Neutrophil (primary cell): ENCODE measurements at regions not wholly inside any gene's neighbourhood (a gene's known extent, or its start where the extent isn't known, plus 50 kb on each side); places are given as distances from the start of the nearest gene placed in this dataset.

ENCODE experiments used
- H3K27ac ChIP-seq: fragments of 200-600 bp; sonication (generic); 2 replicates; pipeline ENCODE4 v1.5.1; 2016; ENCODE audit warnings: mild to moderate bottlenecking, moderate library complexity
- H3K27me3 ChIP-seq: fragments of 200-600 bp; sonication (generic); 2 replicates; pipeline ENCODE4 v1.6.0; 2016; ENCODE audit warnings: mild to moderate bottlenecking
- H3K36me3 ChIP-seq: fragments of 200-600 bp; sonication (generic); 2 replicates; pipeline ENCODE4 v1.5.1; 2017
- H3K4me1 ChIP-seq, 2 experiments: fragments of 200-600 bp in 1 of 2; sonication (generic) in 1 of 2; 1 replicate in 1 of 2; 2 replicates in 1 of 2; pipeline versions ENCODE4 v1.5.1 to v1.6.1; 2013 to 2016; ENCODE audit warnings: low read depth in 1 of 2, low read length in 1 of 2, mild to moderate bottlenecking in 1 of 2, moderate library complexity in 1 of 2; ENCODE audit not compliant: control insufficient read depth in 1 of 2, insufficient read depth in 1 of 2
- H3K4me3 ChIP-seq, 2 experiments: fragments of 200-600 bp in 1 of 2; sonication (generic) in 1 of 2; 1 replicate in 1 of 2; 2 replicates in 1 of 2; pipeline ENCODE4 v1.5.1; 2013 to 2016; ENCODE audit warnings: low read depth in 1 of 2, low read length in 1 of 2, mild to moderate bottlenecking in 1 of 2, moderate library complexity in 1 of 2
- H3K9me3 ChIP-seq: fragments of 200-600 bp; sonication (generic); 2 replicates; pipeline ENCODE4 v1.5.1; 2016
- TF ChIP-seq, protein P1 (sequence below): fragments of 200-600 bp; sonication (generic); IDR thresholded peaks from 2 replicates; pipeline ENCODE4 v1.5.1; 2016; ENCODE audit warnings: antibody characterized with exemption

- TF ChIP-seq, protein P1, sequence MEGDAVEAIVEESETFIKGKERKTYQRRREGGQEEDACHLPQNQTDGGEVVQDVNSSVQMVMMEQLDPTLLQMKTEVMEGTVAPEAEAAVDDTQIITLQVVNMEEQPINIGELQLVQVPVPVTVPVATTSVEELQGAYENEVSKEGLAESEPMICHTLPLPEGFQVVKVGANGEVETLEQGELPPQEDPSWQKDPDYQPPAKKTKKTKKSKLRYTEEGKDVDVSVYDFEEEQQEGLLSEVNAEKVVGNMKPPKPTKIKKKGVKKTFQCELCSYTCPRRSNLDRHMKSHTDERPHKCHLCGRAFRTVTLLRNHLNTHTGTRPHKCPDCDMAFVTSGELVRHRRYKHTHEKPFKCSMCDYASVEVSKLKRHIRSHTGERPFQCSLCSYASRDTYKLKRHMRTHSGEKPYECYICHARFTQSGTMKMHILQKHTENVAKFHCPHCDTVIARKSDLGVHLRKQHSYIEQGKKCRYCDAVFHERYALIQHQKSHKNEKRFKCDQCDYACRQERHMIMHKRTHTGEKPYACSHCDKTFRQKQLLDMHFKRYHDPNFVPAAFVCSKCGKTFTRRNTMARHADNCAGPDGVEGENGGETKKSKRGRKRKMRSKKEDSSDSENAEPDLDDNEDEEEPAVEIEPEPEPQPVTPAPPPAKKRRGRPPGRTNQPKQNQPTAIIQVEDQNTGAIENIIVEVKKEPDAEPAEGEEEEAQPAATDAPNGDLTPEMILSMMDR, result no peak
- Histone ChIP-seq H3K27me3 (no peaks in the 10 kb centered on the region), H3K27ac (no peak overlapping the region), H3K4me1 (no peaks in the 10 kb centered on the region), H3K9me3 (no peaks in the 10 kb centered on the region), H3K4me3 (no peak overlapping the region), H3K36me3 (no peaks in the 10 kb centered on the region)
These were observed 249.9 kb upstream of the GBE1 start for GRCh38 chr3:82011336-82011735.

- TF ChIP-seq, protein P1, result no peak
- Histone ChIP-seq H3K9me3 (no peaks in the 10 kb centered on the region), H3K27ac (no peak overlapping the region), H3K4me3 (no peak overlapping the region), H3K27me3 (no peaks in the 10 kb centered on the region), H3K36me3 (no peaks in the 10 kb centered on the region), H3K4me1 (no peaks in the 10 kb centered on the region)
These were observed 243.8 kb upstream of the GBE1 start for GRCh38 chr3:82005266-82005665.

GRCh38 chr3:82004266-82004665, 242.8 kb upstream of the GBE1 start:
- H3K9me3 ChIP-seq, result no peaks in the 10 kb centered on the region
- no peaks in the 10 kb centered on the region for H3K27me3 ChIP-seq
- H3K4me3 ChIP-seq, result no peak overlapping the region
- no peaks in the 10 kb centered on the region for H3K36me3 ChIP-seq
- no peak overlapping the region for H3K27ac ChIP-seq
- TF ChIP-seq, protein P1, result no peak
- H3K4me1 ChIP-seq, result no peaks in the 10 kb centered on the region

DNA sequence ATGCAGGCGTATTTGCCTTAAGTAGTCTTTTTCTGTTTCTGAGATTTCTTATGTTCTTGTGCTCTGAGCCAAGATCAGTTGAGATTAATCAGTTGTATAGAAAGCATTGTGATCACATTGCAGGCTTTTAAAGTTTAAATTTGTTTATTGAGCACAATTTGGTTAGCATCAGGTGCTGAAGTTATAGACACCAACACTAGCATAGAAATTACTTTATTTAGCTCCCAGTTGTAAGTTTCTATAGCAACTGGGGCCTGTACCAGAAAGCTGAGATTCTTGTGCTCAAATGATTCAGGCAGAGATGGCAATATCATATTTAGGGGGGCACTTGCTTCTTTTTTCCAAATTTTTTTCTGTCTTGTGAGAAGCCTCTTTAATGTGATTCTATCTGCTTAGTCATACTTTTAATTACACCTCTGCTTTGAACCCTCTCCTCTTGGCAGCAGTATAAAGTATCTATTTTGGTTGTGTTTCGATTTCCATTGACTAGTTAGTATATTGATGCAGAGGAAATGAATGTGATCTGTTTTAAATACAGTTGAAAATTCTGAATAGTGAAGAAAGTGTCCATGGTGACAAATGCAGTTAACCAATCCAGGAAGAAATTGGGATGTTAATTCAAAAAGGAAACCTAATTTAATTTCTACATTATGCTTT, 241.7 kb upstream of the GBE1 start:
- Histone ChIP-seq H3K4me3 (no peak overlapping the region), H3K27ac (no peak overlapping the region), H3K36me3 (no peaks in the 10 kb centered on the region), H3K27me3 (no peaks in the 10 kb centered on the region), H3K4me1 (no peaks in the 10 kb centered on the region), H3K9me3 (no peaks in the 10 kb centered on the region)
- TF ChIP-seq, protein P1, result no peak

DNA sequence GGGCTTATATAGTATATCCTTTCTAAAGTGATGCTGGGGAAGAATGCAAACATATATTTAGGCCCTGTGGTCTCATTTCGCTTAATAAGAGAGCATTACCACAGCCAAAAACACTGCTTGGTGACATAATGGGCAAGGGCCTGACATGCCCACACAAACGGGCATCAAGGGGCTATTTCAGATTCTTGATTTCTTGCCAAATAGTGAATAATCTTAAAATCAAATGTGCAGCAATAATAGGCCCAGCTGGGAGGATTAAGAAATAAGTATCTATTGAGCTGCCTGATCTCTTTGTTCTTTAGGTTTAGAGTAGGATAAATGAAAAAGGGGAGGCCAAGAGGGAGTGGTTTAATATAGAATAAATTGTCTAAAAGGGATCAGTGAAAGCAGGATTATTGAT, 241.0 kb upstream of the GBE1 start:
- H3K36me3 ChIP-seq, result no peaks in the 10 kb centered on the region
- no peaks in the 10 kb centered on the region for H3K27me3 ChIP-seq
- no peaks in the 10 kb centered on the region for H3K9me3 ChIP-seq
- H3K4me1 ChIP-seq, result no peaks in the 10 kb centered on the region
- TF ChIP-seq, protein P1, result no peak
- no peak overlapping the region for H3K4me3 ChIP-seq
- no peak overlapping the region for H3K27ac ChIP-seq
